ENCODE measurements at regions not wholly inside any gene's neighbourhood (a gene's known extent, or its start where the extent isn't known, plus 50 kb on each side); places are given as distances from the start of the nearest gene placed in this dataset.

DNA sequence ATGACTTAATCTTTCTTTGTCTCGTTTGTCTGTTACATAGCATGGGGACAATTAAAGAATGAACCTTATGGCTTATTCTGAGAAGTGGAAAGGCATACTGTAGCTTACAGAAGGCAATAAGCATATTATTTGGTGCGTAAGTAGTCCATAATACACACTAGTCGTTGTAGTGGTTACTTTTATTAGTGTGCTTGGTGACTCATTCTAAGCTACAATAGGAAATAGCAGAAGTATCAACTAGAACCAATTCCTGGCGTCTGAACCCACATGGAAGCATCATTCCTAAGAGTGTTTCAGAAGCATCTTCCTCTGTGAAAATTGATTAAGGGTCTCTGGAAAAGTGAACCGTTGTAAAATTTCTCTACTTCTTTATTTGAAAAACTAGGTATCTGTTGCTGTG is 777.8 kb upstream of the EEF2KMT start:
- TF ChIP-seq ZNF253 (CRISPR knock-in tag; IDR thresholded peaks at IDR 0.05; ENCODE audit: borderline replicate concordance) (no peak), ZNF331 (CRISPR knock-in tag; IDR thresholded peaks at IDR 0.05) (no peak), SP2 (CRISPR knock-in tag; IDR thresholded peaks at IDR 0.05) (no peak)
- TF ChIP-seq, protein P1, sequence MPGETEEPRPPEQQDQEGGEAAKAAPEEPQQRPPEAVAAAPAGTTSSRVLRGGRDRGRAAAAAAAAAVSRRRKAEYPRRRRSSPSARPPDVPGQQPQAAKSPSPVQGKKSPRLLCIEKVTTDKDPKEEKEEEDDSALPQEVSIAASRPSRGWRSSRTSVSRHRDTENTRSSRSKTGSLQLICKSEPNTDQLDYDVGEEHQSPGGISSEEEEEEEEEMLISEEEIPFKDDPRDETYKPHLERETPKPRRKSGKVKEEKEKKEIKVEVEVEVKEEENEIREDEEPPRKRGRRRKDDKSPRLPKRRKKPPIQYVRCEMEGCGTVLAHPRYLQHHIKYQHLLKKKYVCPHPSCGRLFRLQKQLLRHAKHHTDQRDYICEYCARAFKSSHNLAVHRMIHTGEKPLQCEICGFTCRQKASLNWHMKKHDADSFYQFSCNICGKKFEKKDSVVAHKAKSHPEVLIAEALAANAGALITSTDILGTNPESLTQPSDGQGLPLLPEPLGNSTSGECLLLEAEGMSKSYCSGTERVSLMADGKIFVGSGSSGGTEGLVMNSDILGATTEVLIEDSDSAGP (CRISPR knock-in tag; IDR thresholded peaks at IDR 0.05; ENCODE audit: borderline replicate concordance) = no peak
- TF ChIP-seq, protein P2, sequence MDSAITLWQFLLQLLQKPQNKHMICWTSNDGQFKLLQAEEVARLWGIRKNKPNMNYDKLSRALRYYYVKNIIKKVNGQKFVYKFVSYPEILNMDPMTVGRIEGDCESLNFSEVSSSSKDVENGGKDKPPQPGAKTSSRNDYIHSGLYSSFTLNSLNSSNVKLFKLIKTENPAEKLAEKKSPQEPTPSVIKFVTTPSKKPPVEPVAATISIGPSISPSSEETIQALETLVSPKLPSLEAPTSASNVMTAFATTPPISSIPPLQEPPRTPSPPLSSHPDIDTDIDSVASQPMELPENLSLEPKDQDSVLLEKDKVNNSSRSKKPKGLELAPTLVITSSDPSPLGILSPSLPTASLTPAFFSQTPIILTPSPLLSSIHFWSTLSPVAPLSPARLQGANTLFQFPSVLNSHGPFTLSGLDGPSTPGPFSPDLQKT (CRISPR knock-in tag; IDR thresholded peaks at IDR 0.05; ENCODE audit: borderline replicate concordance) = no peak

All from HepG2 (cell line).